ENCODE measurements at regions not wholly inside any gene's neighbourhood (a gene's known extent, or its start where the extent isn't known, plus 50 kb on each side); places are given as distances from the start of the nearest gene placed in this dataset.
A peak's percentile ranks its signal among the peaks of the same experiment; 100 is the strongest.

DNA sequence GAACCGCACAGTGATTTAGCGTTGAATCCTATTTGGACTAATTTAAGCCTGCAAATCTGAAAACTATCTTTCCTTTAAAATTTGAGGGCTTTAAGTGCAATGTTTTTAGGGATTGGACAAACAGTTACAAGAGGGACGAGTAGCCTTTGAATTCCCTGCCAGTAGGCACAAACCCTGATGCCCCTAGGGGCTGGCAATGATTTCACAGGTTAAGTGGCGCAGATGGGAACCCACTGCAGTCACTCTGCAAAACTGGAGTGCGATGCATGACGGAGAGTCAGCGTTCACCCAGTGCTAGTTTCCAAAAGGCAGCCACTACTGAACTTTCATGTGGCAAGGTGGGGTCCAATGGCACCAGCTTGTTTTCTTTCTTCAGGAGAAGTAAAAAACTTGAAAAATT, 99.4 kb upstream of the FRMD6 start:
- Histone ChIP-seq H2AFZ (ENCODE audit: low read depth, low read length) (no peak overlapping the region), H3K9me3 (replicated peaks; ENCODE audit: control insufficient read depth, insufficient read depth, low read length) (no peaks in the 10 kb centered on the region), H3K36me3 (ENCODE audit: control insufficient read depth in 2 of 2, extremely low read depth in 1 of 2, insufficient read depth in 2 of 2, low read length in 2 of 2) (no peaks in the 10 kb centered on the region), H3K27ac (ENCODE audit: insufficient read depth, low read depth, low read length) (no peak overlapping the region), H4K20me1 (replicated peaks; ENCODE audit: control insufficient read depth, extremely low read depth, insufficient read depth, low read length) (no peaks in the 10 kb centered on the region), H3K27me3 (ENCODE audit: control insufficient read depth in 2 of 2, insufficient read depth in 2 of 2, low read length in 2 of 2) (no peaks in the 10 kb centered on the region), H3K9ac (replicated peaks; ENCODE audit: extremely low read depth, insufficient read depth, low read length) (no peak overlapping the region), H3K4me2 (ENCODE audit: insufficient read depth, low read length) (no peak overlapping the region), H3K79me2 (ENCODE audit: control insufficient read depth, insufficient read depth, low read length) (no peaks in the 10 kb centered on the region), H3K4me1 (ENCODE audit: control insufficient read depth, extremely low read depth, insufficient read depth, low read length) (peaks cover 34% of the 10 kb centered on the region), H3K9me1 (replicated peaks; ENCODE audit: control insufficient read depth, extremely low read depth, insufficient read depth, low read length) (no peaks in the 10 kb centered on the region), H3K4me3 (replicated peaks in 1 of 3; ENCODE audit: insufficient read depth in 1 of 3, low read depth in 1 of 3, low read length in 3 of 3) (no peak overlapping the region)
- DNase-seq (ENCODE audit: low read depth, low spot score) (no peak), FAIRE-seq (no peak)
- dilution Hi-C loops (cut with MboI; ENCODE audit: extremely low pct_ligation_motif_present, low sequenced_read_pairs) (no loop called here), intact Hi-C loops (cut with micrococcal nuclease) (no loop called here)
- POLR2A ChIA-PET = no interaction called here
- BruUV-seq (replicated peaks) = no TSS peak
- CTCF ChIA-PET = interaction anchor here (1.1 to 2.7 kb wide), 7 partner anchors 9 to 157 kb away, joined by 3 to 8 read pairs (median 4); partner anchors contain the start of gene FRMD6
- no peak for TF ChIP-seq GATA2 (IDR thresholded peaks at IDR 0.05; ENCODE audit: insufficient read depth, insufficient read length, low read depth, low read length)
- TF ChIP-seq, protein P1, sequence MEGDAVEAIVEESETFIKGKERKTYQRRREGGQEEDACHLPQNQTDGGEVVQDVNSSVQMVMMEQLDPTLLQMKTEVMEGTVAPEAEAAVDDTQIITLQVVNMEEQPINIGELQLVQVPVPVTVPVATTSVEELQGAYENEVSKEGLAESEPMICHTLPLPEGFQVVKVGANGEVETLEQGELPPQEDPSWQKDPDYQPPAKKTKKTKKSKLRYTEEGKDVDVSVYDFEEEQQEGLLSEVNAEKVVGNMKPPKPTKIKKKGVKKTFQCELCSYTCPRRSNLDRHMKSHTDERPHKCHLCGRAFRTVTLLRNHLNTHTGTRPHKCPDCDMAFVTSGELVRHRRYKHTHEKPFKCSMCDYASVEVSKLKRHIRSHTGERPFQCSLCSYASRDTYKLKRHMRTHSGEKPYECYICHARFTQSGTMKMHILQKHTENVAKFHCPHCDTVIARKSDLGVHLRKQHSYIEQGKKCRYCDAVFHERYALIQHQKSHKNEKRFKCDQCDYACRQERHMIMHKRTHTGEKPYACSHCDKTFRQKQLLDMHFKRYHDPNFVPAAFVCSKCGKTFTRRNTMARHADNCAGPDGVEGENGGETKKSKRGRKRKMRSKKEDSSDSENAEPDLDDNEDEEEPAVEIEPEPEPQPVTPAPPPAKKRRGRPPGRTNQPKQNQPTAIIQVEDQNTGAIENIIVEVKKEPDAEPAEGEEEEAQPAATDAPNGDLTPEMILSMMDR (IDR thresholded peaks at IDR 0.05; ENCODE audit: extremely low read depth in 1 of 2, insufficient read depth in 1 of 2, low read depth in 1 of 2, low read length in 2 of 2) = peak in 1 of 2 donors; percentile 5

DNA sequence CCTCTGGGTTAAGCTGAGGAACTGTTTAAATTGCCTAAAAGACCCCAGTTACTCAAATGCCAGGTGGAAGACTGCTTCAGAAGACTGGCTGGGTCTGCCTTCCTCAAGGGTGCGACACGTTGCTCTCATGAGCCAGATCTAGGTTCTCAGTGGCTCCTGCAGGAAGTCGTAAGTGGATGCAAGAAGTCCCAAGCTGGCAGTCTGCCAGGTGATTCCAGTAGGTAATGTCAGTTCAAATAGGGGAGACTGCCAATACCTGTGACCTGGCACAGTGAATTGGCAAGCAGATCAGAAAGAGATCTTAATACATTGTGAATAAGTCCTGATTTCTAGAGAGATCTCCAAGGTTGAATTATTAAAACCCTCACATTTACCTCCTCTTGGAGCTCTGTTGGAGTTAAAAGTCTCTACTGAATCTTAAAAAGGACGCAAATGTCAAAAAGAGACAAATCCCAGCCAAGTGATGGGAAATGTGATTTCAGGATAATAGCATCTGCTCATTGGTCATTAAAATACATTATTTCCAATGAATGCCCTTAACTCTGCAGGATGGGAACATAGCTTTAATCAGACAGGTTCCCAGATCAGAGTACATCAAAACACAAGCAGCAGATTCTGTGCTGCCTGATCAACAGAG, 98.8 kb upstream of the FRMD6 start:
- POLR2A ChIA-PET = no interaction called here
- H3K4me1 ChIP-seq (ENCODE audit: control insufficient read depth, extremely low read depth, insufficient read depth, low read length) = peaks cover 29% of the 10 kb centered on the region
- CTCF ChIA-PET = interaction anchor here (1.1 to 2.7 kb wide), 9 partner anchors 8 to 269 kb away, joined by 3 to 8 read pairs (median 4); partner anchors contain the start of gene FRMD6
- no peak overlapping the region for H3K27ac ChIP-seq (ENCODE audit: insufficient read depth, low read depth, low read length)
- no peak overlapping the region for H3K4me2 ChIP-seq (ENCODE audit: insufficient read depth, low read length)
- H3K9ac ChIP-seq (replicated peaks; ENCODE audit: extremely low read depth, insufficient read depth, low read length) = no peak overlapping the region
- no TSS peak for BruUV-seq (replicated peaks)
- DNase-seq (ENCODE audit: low read depth, low spot score) (peak; percentile 26), FAIRE-seq (peak; percentile 21)
- H3K79me2 ChIP-seq (ENCODE audit: control insufficient read depth, insufficient read depth, low read length) = no peaks in the 10 kb centered on the region
- H3K9me1 ChIP-seq (replicated peaks; ENCODE audit: control insufficient read depth, extremely low read depth, insufficient read depth, low read length) = no peaks in the 10 kb centered on the region
- no peak for TF ChIP-seq EZH2 (IDR thresholded peaks at IDR 0.05; ENCODE audit: borderline replicate concordance, low read depth, low read length, severe bottlenecking)
- no peak for TF ChIP-seq MYC (IDR thresholded peaks at IDR 0.05; ENCODE audit: low read depth, low read length)
- TF ChIP-seq, protein P2, sequence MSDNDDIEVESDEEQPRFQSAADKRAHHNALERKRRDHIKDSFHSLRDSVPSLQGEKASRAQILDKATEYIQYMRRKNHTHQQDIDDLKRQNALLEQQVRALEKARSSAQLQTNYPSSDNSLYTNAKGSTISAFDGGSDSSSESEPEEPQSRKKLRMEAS (IDR thresholded peaks at IDR 0.05; ENCODE audit: insufficient read depth, insufficient read length) = no peak
- intact Hi-C loops (cut with micrococcal nuclease) = no loop called here
- H3K36me3 ChIP-seq (ENCODE audit: control insufficient read depth in 2 of 2, extremely low read depth in 1 of 2, insufficient read depth in 2 of 2, low read length in 2 of 2) = no peaks in the 10 kb centered on the region
- H3K4me3 ChIP-seq (replicated peaks in 1 of 3; ENCODE audit: insufficient read depth in 1 of 3, low read depth in 1 of 3, low read length in 3 of 3) = no peak overlapping the region
- no peaks in the 10 kb centered on the region for H4K20me1 ChIP-seq (replicated peaks; ENCODE audit: control insufficient read depth, extremely low read depth, insufficient read depth, low read length)
- no peak overlapping the region for H2AFZ ChIP-seq (ENCODE audit: low read depth, low read length)
- no peaks in the 10 kb centered on the region for H3K9me3 ChIP-seq (replicated peaks; ENCODE audit: control insufficient read depth, insufficient read depth, low read length)
- H3K27me3 ChIP-seq (ENCODE audit: control insufficient read depth in 2 of 2, insufficient read depth in 2 of 2, low read length in 2 of 2) = no peaks in the 10 kb centered on the region
- dilution Hi-C loops (cut with MboI; ENCODE audit: extremely low pct_ligation_motif_present, low sequenced_read_pairs) = no loop called here

Measured in endothelial cell of umbilical vein (primary cell).